ENCODE measurements at regions not wholly inside any gene's neighbourhood (a gene's known extent, or its start where the extent isn't known, plus 50 kb on each side); places are given as distances from the start of the nearest gene placed in this dataset.
A peak's percentile ranks its signal among the peaks of the same experiment; 100 is the strongest.

- no peak overlapping the region for H3K4me3 ChIP-seq (ENCODE audit: low read depth in 2 of 2, low read length in 2 of 2)
- DNase-seq (ENCODE audit: low read depth, low spot score) (no peak), ATAC-seq (no peak)
- no TSS peak for BruUV-seq (replicated peaks)
- intact Hi-C loops (cut with micrococcal nuclease; ENCODE audit: unreplicated experiment) (no loop called here), in situ Hi-C loops (cut with HindIII; ENCODE audit: low pct_unique_long_range_greater_than_20kb, low sequenced_read_pairs) (no loop called here)
- ChIA-PET POLR2A (interaction anchor here (0.6 kb wide), 1 partner anchor 1207 kb away, joined by 6 read pairs; no protein-coding TSS in a partner anchor), CTCF (no interaction called here)
- no peak overlapping the region for H3K27ac ChIP-seq (ENCODE audit: low read length)
- TF ChIP-seq POLR2AphosphoS5 (IDR thresholded peaks at IDR 0.05; ENCODE audit: low read depth, low read length) (no peak), TCF7L2 (IDR thresholded peaks at IDR 0.05; ENCODE audit: low read depth, low read length) (no peak), REST (IDR thresholded peaks at IDR 0.05; ENCODE audit: insufficient read depth in 1 of 2, low read depth in 2 of 2, low read length in 1 of 2) (no peak), SIN3A (IDR thresholded peaks at IDR 0.05; ENCODE audit: borderline replicate concordance, insufficient read depth, low read depth, low read length) (no peak), CTCF (IDR thresholded peaks at IDR 0.05) (no peak)
- no peaks in the 10 kb centered on the region for H3K27me3 ChIP-seq (ENCODE audit: control insufficient read depth, insufficient read depth, low read length)
- H3K36me3 ChIP-seq (ENCODE audit: control insufficient read depth, insufficient read depth, low read length), result no peaks in the 10 kb centered on the region
- peaks cover 21% of the 10 kb centered on the region for H3K4me1 ChIP-seq (ENCODE audit: control insufficient read depth, insufficient read depth, low read length)
- H3K9me3 ChIP-seq (ENCODE audit: control insufficient read depth, insufficient read depth, low read depth, low read length), result no peaks in the 10 kb centered on the region
These were observed 227.7 kb upstream of the TPRG1 start for GRCh38 chr3:188944108-188944507.

- Histone ChIP-seq H3K36me3 (ENCODE audit: control insufficient read depth, insufficient read depth, low read length) (no peaks in the 10 kb centered on the region), H3K4me3 (ENCODE audit: low read depth in 2 of 2, low read length in 2 of 2) (peak overlapping the region; percentile 49 to 60), H3K27ac (ENCODE audit: low read length) (peak overlapping the region; percentile 79), H3K27me3 (ENCODE audit: control insufficient read depth, insufficient read depth, low read length) (no peaks in the 10 kb centered on the region), H3K9me3 (ENCODE audit: control insufficient read depth, insufficient read depth, low read depth, low read length) (no peaks in the 10 kb centered on the region), H3K4me1 (ENCODE audit: control insufficient read depth, insufficient read depth, low read length) (peaks cover 39% of the 10 kb centered on the region)
- no TSS peak for BruUV-seq (replicated peaks)
- POLR2A ChIA-PET, result no interaction called here
- no peak; the same call in 1 of the 2 replicates for TF ChIP-seq CTCF (IDR thresholded peaks at IDR 0.05)
- no peak for TF ChIP-seq POLR2AphosphoS5 (IDR thresholded peaks at IDR 0.05; ENCODE audit: low read depth, low read length)
- TF ChIP-seq TCF7L2 (IDR thresholded peaks at IDR 0.05; ENCODE audit: low read depth, low read length), result no peak
- no peak for TF ChIP-seq SIN3A (IDR thresholded peaks at IDR 0.05; ENCODE audit: borderline replicate concordance, insufficient read depth, low read depth, low read length)
- TF ChIP-seq REST (IDR thresholded peaks at IDR 0.05; ENCODE audit: insufficient read depth in 1 of 2, low read depth in 2 of 2, low read length in 1 of 2), result no peak
- no peak for DNase-seq (ENCODE audit: low read depth, low spot score)
- intact Hi-C loops (cut with micrococcal nuclease; ENCODE audit: unreplicated experiment) (loop anchor here (2.0 kb wide), 1 partner anchor 794 kb away; no protein-coding TSS in a partner anchor), in situ Hi-C loops (cut with HindIII; ENCODE audit: low pct_unique_long_range_greater_than_20kb, low sequenced_read_pairs) (no loop called here)
- ATAC-seq, result no peak
- CTCF ChIA-PET, result interaction anchor here (1.2 kb wide), 1 partner anchor 1206 kb away, joined by 6 read pairs; no protein-coding TSS in a partner anchor
These were observed 225.2 kb upstream of the TPRG1 start for GRCh38 chr3:188946351-188947240.
